ENCODE measurements at regions not wholly inside any gene's neighbourhood (a gene's known extent, or its start where the extent isn't known, plus 50 kb on each side); places are given as distances from the start of the nearest gene placed in this dataset.

- no peak for DNase-seq (ENCODE audit: low spot score)
- H3K27ac ChIP-seq = no peak overlapping the region
- TF ChIP-seq CTCF (IDR thresholded peaks at IDR 0.05) = no peak
- no peak overlapping the region for H3K4me3 ChIP-seq
These were observed 217.1 kb upstream of the MAN1A1 start for GRCh38 chr6:119566546-119567260.

- no peak for TF ChIP-seq CTCF (IDR thresholded peaks at IDR 0.05)
- no peak overlapping the region for H3K4me3 ChIP-seq
- no peak for DNase-seq (ENCODE audit: low spot score)
These were observed 216.3 kb upstream of the MAN1A1 start for GRCh38 chr6:119565893-119566292.

DNA sequence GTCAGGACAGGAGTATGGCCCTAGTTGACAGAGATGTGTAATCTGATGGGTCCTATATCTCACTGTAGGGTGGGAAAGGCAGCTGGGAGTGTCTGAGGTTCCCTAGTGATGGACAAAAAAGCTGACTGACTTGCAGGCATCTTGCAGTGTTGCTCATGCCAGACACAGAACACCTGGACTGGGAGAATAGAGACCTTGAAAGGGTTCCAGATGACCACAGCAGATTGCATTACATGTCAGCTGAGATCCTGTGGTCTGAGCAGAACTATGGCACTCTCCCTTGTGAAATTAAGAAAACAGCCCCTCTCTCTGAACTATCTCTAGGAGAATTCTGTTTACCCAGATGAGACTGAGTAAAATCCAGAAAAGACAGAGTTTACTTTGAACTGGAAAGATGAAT is 212.6 kb upstream of the MAN1A1 start:
- DNase-seq (ENCODE audit: low spot score) = no peak
- no peak for TF ChIP-seq CTCF (IDR thresholded peaks at IDR 0.05)
- H3K4me3 ChIP-seq = no peak overlapping the region
- no peak overlapping the region for H3K27ac ChIP-seq

More at GRCh38 chr6:119565893-119566292, 216.3 kb upstream of the MAN1A1 start:
- no peak overlapping the region for H3K27ac ChIP-seq

DNA sequence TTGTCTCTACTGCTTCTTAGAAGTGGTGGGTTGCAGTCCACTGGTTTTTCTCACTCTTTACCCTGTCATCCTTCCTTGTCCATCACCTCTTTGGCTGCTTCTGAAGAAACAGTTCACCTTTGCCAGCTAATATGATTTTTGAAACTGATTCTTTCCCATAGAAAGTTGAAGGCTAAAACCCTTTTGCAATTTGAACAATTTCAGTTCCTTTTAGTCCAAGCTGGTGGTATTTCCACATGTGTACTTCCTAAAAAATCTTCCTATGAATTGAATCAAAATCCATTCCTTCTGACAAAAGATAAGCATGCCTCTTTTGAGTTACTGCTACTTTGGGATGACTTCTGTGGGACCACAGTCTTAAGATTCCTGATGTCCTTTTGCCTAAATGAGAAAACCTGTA is 210.0 kb upstream of the MAN1A1 start:
- DNase-seq (ENCODE audit: low spot score) = no peak
- Histone ChIP-seq H3K4me3 (no peak overlapping the region), H3K27ac (no peak overlapping the region)
- TF ChIP-seq CTCF (IDR thresholded peaks at IDR 0.05) = no peak

GRCh38 chr6:119557239-119557638 is 207.7 kb upstream of the MAN1A1 start:
- Histone ChIP-seq H3K27ac (no peak overlapping the region), H3K4me3 (no peak overlapping the region)
- TF ChIP-seq CTCF (IDR thresholded peaks at IDR 0.05) = no peak
- no peak for DNase-seq (ENCODE audit: low spot score)

GRCh38 chr6:119552021-119552420 is 202.5 kb upstream of the MAN1A1 start:
- no peak overlapping the region for H3K27ac ChIP-seq
- TF ChIP-seq CTCF (IDR thresholded peaks at IDR 0.05) = no peak

GRCh38 chr6:119547024-119547423 is 197.5 kb upstream of the MAN1A1 start:
- no peak overlapping the region for H3K27ac ChIP-seq
- no peak overlapping the region for H3K4me3 ChIP-seq
- TF ChIP-seq CTCF (IDR thresholded peaks at IDR 0.05) = no peak
- no peak for DNase-seq (ENCODE audit: low spot score)

More at GRCh38 chr6:119552021-119552420, 202.5 kb upstream of the MAN1A1 start:
- DNase-seq (ENCODE audit: low spot score) = no peak
- no peak overlapping the region for H3K4me3 ChIP-seq
